Stromal cell of bone marrow (primary cell): ENCODE measurements at regions not wholly inside any gene's neighbourhood (a gene's known extent, or its start where the extent isn't known, plus 50 kb on each side); places are given as distances from the start of the nearest gene placed in this dataset.

Source experiments
- DNase-seq: peaks from one replicate; pipeline ENCODE4 v3.0.0-alpha.2; 2012; ENCODE audit warnings: low read depth

GRCh38 chr9:88757406-88758010, 222.5 kb downstream of the NXNL2 start:
- DNase-seq = no peak

GRCh38 chr9:88759364-88759763, 224.4 kb downstream of the NXNL2 start:
- DNase-seq = no peak

GRCh38 chr9:88766778-88767503, 224.3 kb upstream of the S1PR3 start:
- no peak for DNase-seq

- DNase-seq = no peak
These were observed 223.8 kb upstream of the S1PR3 start for GRCh38 chr9:88767504-88767790.

- no peak for DNase-seq
These were observed 218.7 kb upstream of the S1PR3 start for GRCh38 chr9:88772575-88772974.

GRCh38 chr9:88773126-88773525, 218.1 kb upstream of the S1PR3 start:
- no peak for DNase-seq

- DNase-seq = no peak
These were observed 217.5 kb upstream of the S1PR3 start for GRCh38 chr9:88773627-88774244.

GRCh38 chr9:88775037-88775471, 216.2 kb upstream of the S1PR3 start:
- DNase-seq = peak; percentile 88

- no peak for DNase-seq
These were observed 215.7 kb upstream of the S1PR3 start for GRCh38 chr9:88775559-88775958.

GRCh38 chr9:88775966-88776365, 215.3 kb upstream of the S1PR3 start:
- no peak for DNase-seq

GRCh38 chr9:88776717-88777497, 214.4 kb upstream of the S1PR3 start:
- no peak for DNase-seq

- no peak for DNase-seq
These were observed 213.6 kb upstream of the S1PR3 start for GRCh38 chr9:88777498-88778312.

- no peak for DNase-seq
These were observed 209.5 kb upstream of the S1PR3 start for GRCh38 chr9:88781628-88782391.

- no peak for DNase-seq
These were observed 208.1 kb upstream of the S1PR3 start for GRCh38 chr9:88782931-88783710.

- no peak for DNase-seq
These were observed 207.6 kb upstream of the S1PR3 start for GRCh38 chr9:88783711-88784083.

GRCh38 chr9:88784960-88785359, 206.3 kb upstream of the S1PR3 start:
- no peak for DNase-seq

- DNase-seq = no peak
These were observed 204.8 kb upstream of the S1PR3 start for GRCh38 chr9:88786291-88787079.

GRCh38 chr9:88789785-88790184, 201.5 kb upstream of the S1PR3 start:
- DNase-seq = peak; percentile 28

GRCh38 chr9:88791105-88791805, 200.0 kb upstream of the S1PR3 start:
- DNase-seq = peak; percentile 95
